Rectal smooth muscle tissue (tissue), 1 donor: ENCODE measurements at regions not wholly inside any gene's neighbourhood (a gene's known extent, or its start where the extent isn't known, plus 50 kb on each side); places are given as distances from the start of the nearest gene placed in this dataset.

Experiments used
- H3K27ac ChIP-seq: one replicate; pipeline ENCODE4 v1.7.0; 2013; ENCODE audit warnings: low read depth, low read length, inconsistent platforms
- H3K27me3 ChIP-seq: one replicate; pipeline ENCODE4 v1.7.0; 2013; ENCODE audit warnings: low read length; ENCODE audit not compliant: control insufficient read depth, insufficient read depth
- H3K36me3 ChIP-seq: one replicate; pipeline ENCODE4 v1.7.0; 2013; ENCODE audit warnings: low read length; ENCODE audit not compliant: control insufficient read depth, insufficient read depth
- H3K4me1 ChIP-seq: one replicate; pipeline ENCODE4 v1.7.0; 2013; ENCODE audit warnings: low read length; ENCODE audit not compliant: control insufficient read depth, insufficient read depth
- H3K4me3 ChIP-seq: one replicate; pipeline ENCODE4 v1.7.0; 2013; ENCODE audit warnings: low read length
- H3K9ac ChIP-seq: one replicate; pipeline ENCODE4 v1.7.0; 2013; ENCODE audit warnings: low read length

- Histone ChIP-seq H3K4me1 (no peaks in the 10 kb centered on the region), H3K4me3 (no peak overlapping the region), H3K27me3 (peaks cover 6% of the 10 kb centered on the region), H3K36me3 (no peaks in the 10 kb centered on the region), H3K27ac (no peak overlapping the region), H3K9ac (no peak overlapping the region)
Measured at GRCh38 chr4:116923389-116923788, 162.0 kb downstream of the TRAM1L1 start.

GRCh38 chr4:116913451-116913850 lies 171.9 kb downstream of the TRAM1L1 start:
- Histone ChIP-seq H3K4me1 (no peaks in the 10 kb centered on the region), H3K4me3 (no peak overlapping the region), H3K27me3 (no peaks in the 10 kb centered on the region), H3K9ac (no peak overlapping the region), H3K27ac (no peak overlapping the region), H3K36me3 (no peaks in the 10 kb centered on the region)

- no peak overlapping the region for H3K27ac ChIP-seq
- H3K27me3 ChIP-seq = no peaks in the 10 kb centered on the region
- H3K36me3 ChIP-seq = no peaks in the 10 kb centered on the region
- no peaks in the 10 kb centered on the region for H3K4me1 ChIP-seq
- H3K9ac ChIP-seq = no peak overlapping the region
- no peak overlapping the region for H3K4me3 ChIP-seq
Measured at GRCh38 chr4:116906758-116907157, 178.6 kb downstream of the TRAM1L1 start.

GRCh38 chr4:116899561-116899960 lies 185.8 kb downstream of the TRAM1L1 start:
- Histone ChIP-seq H3K27me3 (no peaks in the 10 kb centered on the region), H3K9ac (no peak overlapping the region), H3K4me3 (no peak overlapping the region), H3K36me3 (no peaks in the 10 kb centered on the region), H3K4me1 (no peaks in the 10 kb centered on the region), H3K27ac (no peak overlapping the region)

- Histone ChIP-seq H3K36me3 (no peaks in the 10 kb centered on the region), H3K27ac (no peak overlapping the region), H3K4me1 (no peaks in the 10 kb centered on the region), H3K4me3 (no peak overlapping the region), H3K27me3 (no peaks in the 10 kb centered on the region), H3K9ac (no peak overlapping the region)
Measured at GRCh38 chr4:116885579-116885978, 199.8 kb downstream of the TRAM1L1 start.

- Histone ChIP-seq H3K4me1 (no peaks in the 10 kb centered on the region), H3K36me3 (no peaks in the 10 kb centered on the region), H3K27ac (no peak overlapping the region), H3K4me3 (no peak overlapping the region), H3K9ac (no peak overlapping the region), H3K27me3 (no peaks in the 10 kb centered on the region)
Measured at GRCh38 chr4:116882503-116882902, 202.9 kb downstream of the TRAM1L1 start.

- Histone ChIP-seq H3K9ac (no peak overlapping the region), H3K27me3 (no peaks in the 10 kb centered on the region), H3K4me1 (no peaks in the 10 kb centered on the region), H3K36me3 (no peaks in the 10 kb centered on the region), H3K4me3 (no peak overlapping the region), H3K27ac (no peak overlapping the region)
Measured at GRCh38 chr4:116881077-116881476, 204.3 kb downstream of the TRAM1L1 start.

- H3K27me3 ChIP-seq = no peaks in the 10 kb centered on the region
- H3K4me1 ChIP-seq = no peaks in the 10 kb centered on the region
- H3K4me3 ChIP-seq = no peak overlapping the region
- H3K9ac ChIP-seq = no peak overlapping the region
- no peaks in the 10 kb centered on the region for H3K36me3 ChIP-seq
- no peak overlapping the region for H3K27ac ChIP-seq
Measured at GRCh38 chr4:116880625-116881024, 204.8 kb downstream of the TRAM1L1 start.

- H3K36me3 ChIP-seq = no peaks in the 10 kb centered on the region
- H3K4me1 ChIP-seq = no peaks in the 10 kb centered on the region
- no peaks in the 10 kb centered on the region for H3K27me3 ChIP-seq
- H3K27ac ChIP-seq = no peak overlapping the region
- H3K9ac ChIP-seq = no peak overlapping the region
- no peak overlapping the region for H3K4me3 ChIP-seq
Measured at GRCh38 chr4:116878280-116878679, 207.1 kb downstream of the TRAM1L1 start.

GRCh38 chr4:116877069-116877468 lies 208.3 kb downstream of the TRAM1L1 start:
- Histone ChIP-seq H3K27me3 (no peaks in the 10 kb centered on the region), H3K4me3 (no peak overlapping the region), H3K27ac (no peak overlapping the region), H3K4me1 (no peaks in the 10 kb centered on the region), H3K36me3 (no peaks in the 10 kb centered on the region), H3K9ac (no peak overlapping the region)

GRCh38 chr4:116872941-116873340 lies 212.4 kb downstream of the TRAM1L1 start:
- no peak overlapping the region for H3K27ac ChIP-seq
- no peak overlapping the region for H3K4me3 ChIP-seq
- H3K4me1 ChIP-seq = no peaks in the 10 kb centered on the region
- H3K36me3 ChIP-seq = no peaks in the 10 kb centered on the region
- no peaks in the 10 kb centered on the region for H3K27me3 ChIP-seq
- H3K9ac ChIP-seq = no peak overlapping the region

- Histone ChIP-seq H3K36me3 (no peaks in the 10 kb centered on the region), H3K27ac (no peak overlapping the region), H3K4me1 (no peaks in the 10 kb centered on the region), H3K27me3 (no peaks in the 10 kb centered on the region), H3K4me3 (no peak overlapping the region), H3K9ac (no peak overlapping the region)
Measured at GRCh38 chr4:116872308-116872707, 213.1 kb downstream of the TRAM1L1 start.

- H3K9ac ChIP-seq = no peak overlapping the region
- H3K27me3 ChIP-seq = no peaks in the 10 kb centered on the region
- H3K36me3 ChIP-seq = no peaks in the 10 kb centered on the region
- no peak overlapping the region for H3K4me3 ChIP-seq
- no peak overlapping the region for H3K27ac ChIP-seq
- no peaks in the 10 kb centered on the region for H3K4me1 ChIP-seq
Measured at GRCh38 chr4:116870686-116871085, 214.7 kb downstream of the TRAM1L1 start.
